ENCODE measurements at regions not wholly inside any gene's neighbourhood (a gene's known extent, or its start where the extent isn't known, plus 50 kb on each side); places are given as distances from the start of the nearest gene placed in this dataset.

GRCh38 chr3:95002438-95003046 lies 939.7 kb downstream of the NSUN3 start:
- DNase-seq (ENCODE audit: extremely low read depth, insufficient read length): no peak
- Histone ChIP-seq H3K36me3 (ENCODE audit: control insufficient read depth, insufficient read depth, low read length) (no peaks in the 10 kb centered on the region), H3K4me3 (replicated peaks; ENCODE audit: low read depth, low read length) (no peak overlapping the region), H3K27me3 (replicated peaks; ENCODE audit: control insufficient read depth, insufficient read depth, low read length) (no peaks in the 10 kb centered on the region)
- no peak for TF ChIP-seq CTCF (IDR thresholded peaks at IDR 0.05; ENCODE audit: insufficient read depth, low read length, poor library complexity, severe bottlenecking)

- DNase-seq (ENCODE audit: extremely low read depth, insufficient read length): no peak
These were observed 965.8 kb downstream of the NSUN3 start for GRCh38 chr3:95028688-95029087.

GRCh38 chr3:95029644-95030043 lies 966.8 kb downstream of the NSUN3 start:
- no peak for TF ChIP-seq CTCF (IDR thresholded peaks at IDR 0.05; ENCODE audit: insufficient read depth, low read length, poor library complexity, severe bottlenecking)
- H3K36me3 ChIP-seq (ENCODE audit: control insufficient read depth, insufficient read depth, low read length): no peaks in the 10 kb centered on the region
- DNase-seq (ENCODE audit: extremely low read depth, insufficient read length): no peak
- no peak overlapping the region for H3K4me3 ChIP-seq (replicated peaks; ENCODE audit: low read depth, low read length)
- H3K27me3 ChIP-seq (replicated peaks; ENCODE audit: control insufficient read depth, insufficient read depth, low read length): no peaks in the 10 kb centered on the region

More at GRCh38 chr3:95028688-95029087, 965.8 kb downstream of the NSUN3 start:
- TF ChIP-seq CTCF (IDR thresholded peaks at IDR 0.05; ENCODE audit: insufficient read depth, low read length, poor library complexity, severe bottlenecking): no peak
- Histone ChIP-seq H3K27me3 (replicated peaks; ENCODE audit: control insufficient read depth, insufficient read depth, low read length) (no peaks in the 10 kb centered on the region), H3K36me3 (ENCODE audit: control insufficient read depth, insufficient read depth, low read length) (no peaks in the 10 kb centered on the region), H3K4me3 (replicated peaks; ENCODE audit: low read depth, low read length) (no peak overlapping the region)

- DNase-seq (ENCODE audit: extremely low read depth, insufficient read length): no peak
- H3K27me3 ChIP-seq (replicated peaks; ENCODE audit: control insufficient read depth, insufficient read depth, low read length): no peaks in the 10 kb centered on the region
- H3K36me3 ChIP-seq (ENCODE audit: control insufficient read depth, insufficient read depth, low read length): no peaks in the 10 kb centered on the region
- no peak for TF ChIP-seq CTCF (IDR thresholded peaks at IDR 0.05; ENCODE audit: insufficient read depth, low read length, poor library complexity, severe bottlenecking)
- H3K4me3 ChIP-seq (replicated peaks; ENCODE audit: low read depth, low read length): no peak overlapping the region
These were observed 973.7 kb downstream of the NSUN3 start for GRCh38 chr3:95036526-95037021.

GRCh38 chr3:95037097-95037496 lies 974.2 kb downstream of the NSUN3 start:
- no peak for TF ChIP-seq CTCF (IDR thresholded peaks at IDR 0.05; ENCODE audit: insufficient read depth, low read length, poor library complexity, severe bottlenecking)
- no peak for DNase-seq (ENCODE audit: extremely low read depth, insufficient read length)
- Histone ChIP-seq H3K27me3 (replicated peaks; ENCODE audit: control insufficient read depth, insufficient read depth, low read length) (no peaks in the 10 kb centered on the region), H3K4me3 (replicated peaks; ENCODE audit: low read depth, low read length) (no peak overlapping the region), H3K36me3 (ENCODE audit: control insufficient read depth, insufficient read depth, low read length) (no peaks in the 10 kb centered on the region)

- H3K4me3 ChIP-seq (replicated peaks; ENCODE audit: low read depth, low read length): no peak overlapping the region
- no peaks in the 10 kb centered on the region for H3K36me3 ChIP-seq (ENCODE audit: control insufficient read depth, insufficient read depth, low read length)
- no peak for TF ChIP-seq CTCF (IDR thresholded peaks at IDR 0.05; ENCODE audit: insufficient read depth, low read length, poor library complexity, severe bottlenecking)
- no peaks in the 10 kb centered on the region for H3K27me3 ChIP-seq (replicated peaks; ENCODE audit: control insufficient read depth, insufficient read depth, low read length)
- no peak for DNase-seq (ENCODE audit: extremely low read depth, insufficient read length)
These were observed 975.1 kb downstream of the NSUN3 start for GRCh38 chr3:95037927-95038326.
